ENCODE measurements at regions not wholly inside any gene's neighbourhood (a gene's known extent, or its start where the extent isn't known, plus 50 kb on each side); places are given as distances from the start of the nearest gene placed in this dataset.
A peak's percentile ranks its signal among the peaks of the same experiment; 100 is the strongest.

DNA sequence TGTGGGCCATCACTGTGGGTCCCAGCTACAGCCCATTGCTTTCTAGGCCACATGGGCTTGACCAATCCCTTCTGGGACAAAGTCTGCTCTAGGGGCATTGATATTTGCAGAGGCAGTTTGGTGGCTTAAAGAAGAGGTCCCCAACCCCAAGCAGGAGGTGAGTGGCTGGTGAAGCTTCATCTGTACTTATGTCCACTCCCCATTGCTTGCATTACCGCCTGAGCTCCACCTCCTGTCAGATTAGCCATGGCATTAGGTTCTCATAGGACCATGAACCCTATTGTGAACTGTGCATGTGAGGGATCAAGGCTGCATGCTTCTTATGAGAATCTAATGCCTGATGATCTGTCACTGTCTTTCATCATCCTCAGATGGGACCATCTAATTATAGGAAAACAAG lies 54.4 kb upstream of the CADM1 start:
- peaks cover 43% of the 10 kb centered on the region for H3K4me1 Mint-ChIP-seq
- H3K36me3 Mint-ChIP-seq (ENCODE audit: low read depth), result peaks cover 5% of the 10 kb centered on the region
- no peak overlapping the region for H3K27ac Mint-ChIP-seq
- TF ChIP-seq CTCF (IDR thresholded peaks at IDR 0.05), result no peak
- H3K4me3 Mint-ChIP-seq, result peak overlapping the region; percentile 31
- DNase-seq, result no peak
- no peaks in the 10 kb centered on the region for H3K27me3 Mint-ChIP-seq (ENCODE audit: low read depth, poor library complexity)
- H3K9me3 Mint-ChIP-seq, result peaks cover 13% of the 10 kb centered on the region

DNA sequence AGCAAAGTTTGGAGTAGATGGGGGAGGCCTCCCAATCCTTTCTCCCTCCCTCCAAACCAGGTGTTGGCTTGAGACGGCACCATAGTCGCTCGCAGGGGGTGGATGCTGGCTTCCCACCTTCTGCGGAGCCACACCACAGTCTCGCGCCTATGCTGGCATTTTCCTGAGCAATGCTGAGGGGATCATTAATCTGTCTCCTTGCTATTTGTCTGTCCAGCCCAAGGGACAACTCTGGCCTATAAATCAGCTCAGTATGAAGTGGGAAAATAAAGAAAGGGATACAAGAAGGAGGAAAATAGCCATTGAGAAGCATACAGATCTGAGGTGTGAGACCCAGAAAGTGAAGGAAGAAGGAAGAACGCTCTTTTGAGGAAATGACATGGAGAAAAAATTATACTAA lies 53.5 kb upstream of the CADM1 start:
- Mint-ChIP-seq H3K27ac (peak overlapping the region; percentile 6), H3K4me1 (peaks cover 48% of the 10 kb centered on the region), H3K27me3 (ENCODE audit: low read depth, poor library complexity) (no peaks in the 10 kb centered on the region), H3K36me3 (ENCODE audit: low read depth) (peaks cover 5% of the 10 kb centered on the region), H3K4me3 (peak overlapping the region; percentile 9), H3K9me3 (peaks cover 10% of the 10 kb centered on the region)
- peak; percentile 34 for DNase-seq
- no peak for TF ChIP-seq CTCF (IDR thresholded peaks at IDR 0.05)

- no peak for DNase-seq
- no peak overlapping the region for H3K4me3 Mint-ChIP-seq
- H3K27ac Mint-ChIP-seq, result no peak overlapping the region
- no peak for TF ChIP-seq CTCF (IDR thresholded peaks at IDR 0.05)
- H3K27me3 Mint-ChIP-seq (ENCODE audit: low read depth, poor library complexity), result no peaks in the 10 kb centered on the region
- peaks cover 51% of the 10 kb centered on the region for H3K4me1 Mint-ChIP-seq
- peaks cover 5% of the 10 kb centered on the region for H3K36me3 Mint-ChIP-seq (ENCODE audit: low read depth)
- H3K9me3 Mint-ChIP-seq, result peaks cover 8% of the 10 kb centered on the region
These were observed 52.8 kb upstream of the CADM1 start for GRCh38 chr11:115556984-115557383.

DNA sequence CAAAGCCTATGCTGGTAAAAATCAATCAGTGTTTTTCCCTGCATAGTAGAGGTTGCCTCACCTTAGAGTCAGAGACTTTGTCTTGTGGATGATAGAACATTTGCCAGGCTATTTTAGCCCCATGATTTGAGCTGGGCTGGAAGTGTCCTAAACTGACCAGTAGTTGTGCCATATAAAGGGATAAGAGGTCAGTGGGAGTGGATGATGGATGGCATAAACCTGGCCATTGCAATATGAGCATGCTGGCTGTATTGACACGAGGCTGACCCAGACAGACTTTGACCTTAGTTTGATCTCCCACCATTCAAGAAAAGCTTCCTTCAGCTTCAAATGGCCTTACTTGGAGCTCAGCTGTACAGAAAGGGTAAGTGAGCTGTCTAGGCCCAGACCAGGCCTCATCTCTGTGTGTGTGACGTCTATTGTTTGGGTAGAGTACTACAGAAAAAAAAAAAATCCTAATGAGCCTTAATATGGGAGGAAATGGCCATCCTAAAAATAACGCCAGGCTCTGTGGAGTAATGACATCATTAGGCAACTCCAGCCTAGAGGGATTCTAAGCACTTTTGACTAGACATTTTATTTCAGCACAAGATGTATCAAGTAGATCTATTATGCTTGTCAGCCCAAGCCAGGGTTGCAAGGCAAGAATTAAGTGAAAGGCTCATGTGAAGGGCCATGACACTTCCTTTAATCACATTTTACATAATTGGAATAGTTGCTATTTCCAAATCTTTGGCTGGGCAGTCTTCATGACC lies 51.3 kb upstream of the CADM1 start:
- Mint-ChIP-seq H3K36me3 (ENCODE audit: low read depth) (peaks cover 5% of the 10 kb centered on the region), H3K4me1 (peaks cover 54% of the 10 kb centered on the region), H3K9me3 (peaks cover 8% of the 10 kb centered on the region), H3K27me3 (ENCODE audit: low read depth, poor library complexity) (no peaks in the 10 kb centered on the region), H3K4me3 (no peak overlapping the region), H3K27ac (peak overlapping the region; percentile 44)
- TF ChIP-seq CTCF (IDR thresholded peaks at IDR 0.05), result no peak
- no peak for DNase-seq

Measured in nephron progenitor cell (in vitro differentiated cells).